GM23338 (cell line): ENCODE measurements at regions not wholly inside any gene's neighbourhood (a gene's known extent, or its start where the extent isn't known, plus 50 kb on each side); places are given as distances from the start of the nearest gene placed in this dataset.

ENCODE experiments used
- ATAC-seq: fragments of 200-7000 bp; cut with Tn5 transposase; 3 replicates; pipeline ENCODE4 v1.9.1; 2020
- DNase-seq: peaks from one replicate; pipeline ENCODE4 v3.0.0-alpha.2; 2015; ENCODE audit warnings: low spot score
- H2AFZ ChIP-seq: fragments of 200-600 bp; sonication (generic); 2 replicates; pipeline ENCODE4 v1.8.0; 2016; ENCODE audit warnings: antibody characterized with exemption, mild to moderate bottlenecking, moderate library complexity
- H3F3A ChIP-seq: fragments of 200-600 bp; sonication (generic); replicated peaks from 2 replicates; pipeline ENCODE4 v1.8.0; 2017; ENCODE audit warnings: antibody characterized with exemption, mixed run types, low read depth
- H3K27ac ChIP-seq: fragments of 200-600 bp; sonication (generic); 2 replicates; pipeline ENCODE4 v1.6.1; 2016; ENCODE audit warnings: low read depth
- H3K27me3 ChIP-seq: fragments of 200-600 bp; sonication (generic); 2 replicates; pipeline ENCODE4 v1.8.0; 2016; ENCODE audit warnings: mild to moderate bottlenecking, mixed run types, moderate library complexity; ENCODE audit not compliant: insufficient read depth
- H3K36me3 ChIP-seq: fragments of 200-600 bp; sonication (generic); 2 replicates; pipeline ENCODE4 v1.8.0; 2016; ENCODE audit warnings: mild to moderate bottlenecking; ENCODE audit not compliant: insufficient read depth
- H3K4me1 ChIP-seq: fragments of 200-600 bp; sonication (generic); 2 replicates; pipeline ENCODE4 v1.8.0; 2016; ENCODE audit warnings: mild to moderate bottlenecking, moderate library complexity; ENCODE audit not compliant: insufficient read depth
- H3K4me2 ChIP-seq: fragments of 200-600 bp; sonication (generic); 2 replicates; pipeline ENCODE4 v1.7.1; 2017; ENCODE audit warnings: mixed run types
- H3K4me3 ChIP-seq: fragments of 200-600 bp; sonication (generic); 2 replicates; pipeline ENCODE4 v1.6.1; 2016; ENCODE audit warnings: mixed run types
- H3K79me2 ChIP-seq: fragments of 200-600 bp; sonication (generic); replicated peaks from 2 replicates; pipeline ENCODE4 v1.8.0; 2017; ENCODE audit warnings: mild to moderate bottlenecking; ENCODE audit not compliant: insufficient read depth
- H3K9me2 ChIP-seq: fragments of 200-600 bp; sonication (generic); 2 replicates; pipeline ENCODE4 v1.8.0; 2017; ENCODE audit not compliant: insufficient read depth
- H4K20me1 ChIP-seq: fragments of 200-600 bp; sonication (generic); replicated peaks from 2 replicates; pipeline ENCODE4 v1.8.0; 2017; ENCODE audit warnings: mild to moderate bottlenecking; ENCODE audit not compliant: insufficient read depth
- H3K27ac Mint-ChIP-seq: 2 replicates; pipeline ENCODE4 v1.8.0; 2020; ENCODE audit warnings: inconsistent platforms, mild to moderate bottlenecking, moderate library complexity, mixed read lengths
- H3K27me3 Mint-ChIP-seq: 3 replicates; pipeline ENCODE4 v1.8.0; 2022; ENCODE audit warnings: low read depth, mild to moderate bottlenecking, moderate library complexity, mixed read lengths, inconsistent platforms; ENCODE audit not compliant: insufficient read depth, poor library complexity
- H3K36me3 Mint-ChIP-seq: 3 replicates; pipeline ENCODE4 v1.8.0; 2021; ENCODE audit warnings: low read depth, mild to moderate bottlenecking, inconsistent platforms, moderate library complexity, mixed read lengths
- H3K4me1 Mint-ChIP-seq: 3 replicates; pipeline ENCODE4 v1.8.0; 2020; ENCODE audit warnings: mild to moderate bottlenecking, inconsistent platforms, mixed read lengths
- H3K4me3 Mint-ChIP-seq: 3 replicates; pipeline ENCODE4 v1.8.0; 2021; ENCODE audit warnings: moderate library complexity, mild to moderate bottlenecking, inconsistent platforms, mixed read lengths
- H3K9me3 Mint-ChIP-seq: 3 replicates; pipeline ENCODE4 v1.8.0; 2020; ENCODE audit warnings: moderate library complexity, mild to moderate bottlenecking, inconsistent platforms, mixed read lengths
- CREB1 ChIP-seq: fragments of 250-450 bp; sonication (Bioruptor Pico); IDR thresholded peaks from 2 replicates; pipeline ENCODE4 v1.5.0; 2020; ENCODE audit warnings: low read depth, mild to moderate bottlenecking, moderate library complexity
- CTCF ChIP-seq, 2 experiments: fragments of 200-600 bp in 1 of 2; sonication (generic) in 1 of 2; conservative IDR thresholded peaks; 2 replicates each; pipeline versions ENCODE4 v1.5.1 to v1.6.1; 2016 to 2017; ENCODE audit warnings: antibody characterized with exemption in 2 of 2, low read depth in 2 of 2, mild to moderate bottlenecking in 2 of 2, moderate library complexity in 1 of 2
- ETS1 ChIP-seq: IDR thresholded peaks from 2 replicates; pipeline ENCODE4 v1.6.1; 2016; ENCODE audit warnings: antibody characterized with exemption
- EZH2phosphoT487 ChIP-seq: fragments of 200-600 bp; sonication (generic); IDR thresholded peaks from one replicate; pipeline ENCODE4 v1.8.1; 2018; ENCODE audit warnings: antibody characterized with exemption; ENCODE audit not compliant: unreplicated experiment
- JUNB ChIP-seq: IDR thresholded peaks from one replicate; pipeline ENCODE4 v1.6.1; 2016; ENCODE audit warnings: antibody characterized with exemption; ENCODE audit not compliant: unreplicated experiment
- NANOG ChIP-seq: IDR thresholded peaks from 2 replicates; pipeline ENCODE4 v1.6.1; 2016; ENCODE audit warnings: antibody characterized with exemption, borderline replicate concordance
- POLR2AphosphoS5 ChIP-seq: IDR thresholded peaks from 2 replicates; pipeline ENCODE4 v1.6.1; 2016; ENCODE audit warnings: antibody characterized with exemption, low read depth
- REST ChIP-seq: IDR thresholded peaks from one replicate; pipeline ENCODE4 v1.6.1; 2018; ENCODE audit warnings: antibody characterized with exemption; ENCODE audit not compliant: unreplicated experiment
- ZNF114 ChIP-seq: fragments of 250-450 bp; sonication (Bioruptor Pico); IDR thresholded peaks from 2 replicates; pipeline ENCODE4 v1.5.0; 2020; ENCODE audit warnings: mild to moderate bottlenecking, moderate library complexity
- ZNF331 ChIP-seq: fragments of 250-450 bp; sonication (Bioruptor Pico); IDR thresholded peaks from 2 replicates; pipeline ENCODE4 v1.5.0; 2020; ENCODE audit warnings: low read depth, mild to moderate bottlenecking, moderate library complexity
- ZNF462 ChIP-seq: fragments of 250-450 bp; sonication (Bioruptor Pico); IDR thresholded peaks from 2 replicates; pipeline ENCODE4 v1.5.0; 2020; ENCODE audit warnings: mild to moderate bottlenecking, moderate library complexity

- TF ChIP-seq REST (no peak), CREB1 (no peak), ZNF114 (CRISPR knock-in tag) (no peak), ETS1 (no peak), POLR2AphosphoS5 (no peak)
Observed at GRCh38 chr11:8328231-8328794, 64.6 kb upstream of the LMO1 start (continued).

GRCh38 chr11:8327761-8328192 lies 64.1 kb upstream of the LMO1 start:
- no peaks in the 10 kb centered on the region for H4K20me1 ChIP-seq
- H3K4me1 ChIP-seq = peaks cover 30% of the 10 kb centered on the region; the same call in 1 of the 2 replicates
- H3K36me3 ChIP-seq = no peaks in the 10 kb centered on the region
- no peaks in the 10 kb centered on the region for H3K9me3 Mint-ChIP-seq
- no peaks in the 10 kb centered on the region for H3K27me3 ChIP-seq
- H3F3A ChIP-seq = no peaks in the 10 kb centered on the region
- peaks cover 39% of the 10 kb centered on the region for H3K4me1 Mint-ChIP-seq
- H3K79me2 ChIP-seq = no peaks in the 10 kb centered on the region
- H3K27ac Mint-ChIP-seq = no peak overlapping the region; the same call in 1 of the 2 replicates
- ATAC-seq = no peak; the same call in 2 of the 3 replicates
- no peak overlapping the region for H3K4me3 Mint-ChIP-seq
- no peak overlapping the region for H3K4me3 ChIP-seq
- no peak overlapping the region for H2AFZ ChIP-seq
- H3K36me3 Mint-ChIP-seq = no peaks in the 10 kb centered on the region
- DNase-seq = no peak
- peaks cover 6% of the 10 kb centered on the region for H3K27me3 Mint-ChIP-seq
- no peak overlapping the region for H3K27ac ChIP-seq
- H3K4me2 ChIP-seq = no peak overlapping the region
- H3K9me2 ChIP-seq = no peaks in the 10 kb centered on the region
- TF ChIP-seq EZH2phosphoT487 (no peak), ZNF114 (CRISPR knock-in tag) (no peak), NANOG (no peak), JUNB (no peak), ZNF331 (CRISPR knock-in tag) (no peak), POLR2AphosphoS5 (no peak), ZNF462 (CRISPR knock-in tag) (no peak), CREB1 (no peak), CTCF (conservative IDR thresholded peaks at IDR 0.05; ENCODE audit: low read depth in 2 of 2) (no peak), ETS1 (no peak)
